HT-29 (cell line): ENCODE measurements at regions not wholly inside any gene's neighbourhood (a gene's known extent, or its start where the extent isn't known, plus 50 kb on each side); places are given as distances from the start of the nearest gene placed in this dataset.
"Not testable (repeated sequence)": the region's sequence is repeated elsewhere in the genome, so short reads cannot be mapped to it uniquely, and the experiment has no call there.

Source experiments
- DNase-seq: peaks from one replicate; pipeline ENCODE4 v3.0.0-alpha.2; 2015; ENCODE audit warnings: low spot score

DNA sequence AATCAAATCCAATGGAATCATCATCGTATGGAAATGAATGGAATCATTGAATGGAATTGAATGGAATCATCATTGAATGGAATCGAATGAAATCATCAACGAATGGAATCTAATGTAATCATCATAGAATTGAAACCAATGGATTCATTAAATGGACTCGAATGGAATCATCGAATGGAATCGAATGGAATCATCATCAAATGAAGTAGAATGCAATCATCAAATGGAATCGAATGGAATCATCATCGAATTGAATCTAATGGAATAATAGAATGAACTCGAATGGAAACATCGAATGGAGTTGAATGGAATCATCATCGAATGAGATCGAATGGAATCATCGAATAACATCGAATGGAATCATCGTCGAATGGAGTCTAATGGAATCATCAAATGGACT is 232.8 kb downstream of the SHCBP1 start:
- peak; percentile 73 for DNase-seq

DNA sequence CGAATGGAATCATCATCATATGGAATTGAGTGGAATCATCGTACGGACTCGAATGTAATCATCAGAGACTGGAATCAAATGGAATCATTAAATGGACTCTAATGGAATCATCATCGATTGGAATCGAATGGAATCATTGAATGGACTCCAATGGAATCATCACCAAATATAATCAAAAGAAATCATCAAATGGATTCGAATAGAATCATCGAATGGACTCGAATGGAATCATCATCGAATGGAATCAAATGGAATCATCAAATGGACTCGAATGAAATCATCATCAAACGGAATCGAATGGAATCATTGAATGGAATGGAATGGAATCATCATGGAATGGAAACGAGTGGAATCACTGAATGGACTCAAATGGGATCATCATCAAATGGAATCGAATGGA is 233.5 kb downstream of the SHCBP1 start:
- not testable (repeated sequence) for DNase-seq

DNA sequence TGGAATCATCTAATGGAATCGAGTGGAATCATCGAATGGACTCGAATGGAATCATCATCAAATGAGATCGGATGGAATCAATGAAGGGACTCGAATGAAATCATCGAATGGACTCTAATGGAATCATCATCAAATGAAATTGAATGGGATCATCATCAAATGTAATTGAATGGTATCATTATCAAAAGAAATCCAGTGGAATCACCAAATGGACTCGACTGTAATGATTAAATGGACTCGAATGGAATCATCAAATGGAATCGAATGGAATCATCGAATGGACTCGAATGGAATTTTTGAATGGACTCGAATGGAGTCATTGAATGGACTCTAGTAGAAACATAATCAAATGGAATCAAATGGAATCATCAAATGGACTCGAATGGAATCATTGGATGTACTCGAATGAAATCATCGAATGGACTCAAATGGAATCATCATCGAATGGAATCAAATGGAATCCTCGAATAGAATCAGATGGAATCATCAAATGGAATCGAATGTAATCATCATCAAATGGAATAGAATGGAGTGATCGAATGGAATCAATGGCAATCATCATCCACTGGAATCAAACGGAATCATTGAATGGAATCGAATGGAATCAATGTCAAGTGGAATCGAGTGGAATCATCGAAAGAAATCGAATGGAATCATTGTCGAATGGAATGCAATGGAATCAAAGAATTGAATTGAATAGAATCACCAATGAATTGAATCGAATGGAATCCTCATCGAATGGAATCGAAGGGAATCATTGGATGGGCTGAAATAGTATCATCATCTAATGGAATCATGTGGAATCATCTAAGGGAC is 234.2 kb downstream of the SHCBP1 start:
- not testable (repeated sequence) for DNase-seq

DNA sequence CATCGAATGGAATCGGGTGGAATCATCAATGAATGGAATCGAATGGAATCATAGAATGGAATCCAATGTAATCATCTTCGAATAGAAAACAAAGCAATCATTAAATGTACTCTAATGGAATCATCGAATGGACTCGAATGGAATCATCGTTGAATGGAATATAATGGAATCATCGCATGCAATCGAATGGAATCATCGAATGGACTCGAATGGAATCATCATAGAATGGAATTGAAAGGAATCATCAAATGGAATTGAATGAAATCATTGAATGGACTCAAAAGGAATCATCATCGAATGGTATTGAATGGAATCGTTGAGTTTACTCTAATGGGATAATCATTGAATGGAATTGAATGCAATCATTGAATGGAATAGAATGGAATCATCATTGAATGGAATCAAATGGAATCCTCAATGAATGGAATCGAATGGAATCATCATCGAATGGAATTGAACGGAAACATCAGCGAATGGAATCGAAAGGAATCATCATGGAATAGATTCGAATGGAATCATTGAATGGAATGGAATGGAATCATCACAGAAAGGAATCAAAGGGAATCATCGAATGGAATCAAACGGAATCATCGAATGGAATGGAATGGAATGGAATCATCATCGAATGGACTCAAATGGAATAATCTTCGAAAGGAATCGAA is 234.9 kb downstream of the SHCBP1 start:
- DNase-seq: peak; percentile 84

DNA sequence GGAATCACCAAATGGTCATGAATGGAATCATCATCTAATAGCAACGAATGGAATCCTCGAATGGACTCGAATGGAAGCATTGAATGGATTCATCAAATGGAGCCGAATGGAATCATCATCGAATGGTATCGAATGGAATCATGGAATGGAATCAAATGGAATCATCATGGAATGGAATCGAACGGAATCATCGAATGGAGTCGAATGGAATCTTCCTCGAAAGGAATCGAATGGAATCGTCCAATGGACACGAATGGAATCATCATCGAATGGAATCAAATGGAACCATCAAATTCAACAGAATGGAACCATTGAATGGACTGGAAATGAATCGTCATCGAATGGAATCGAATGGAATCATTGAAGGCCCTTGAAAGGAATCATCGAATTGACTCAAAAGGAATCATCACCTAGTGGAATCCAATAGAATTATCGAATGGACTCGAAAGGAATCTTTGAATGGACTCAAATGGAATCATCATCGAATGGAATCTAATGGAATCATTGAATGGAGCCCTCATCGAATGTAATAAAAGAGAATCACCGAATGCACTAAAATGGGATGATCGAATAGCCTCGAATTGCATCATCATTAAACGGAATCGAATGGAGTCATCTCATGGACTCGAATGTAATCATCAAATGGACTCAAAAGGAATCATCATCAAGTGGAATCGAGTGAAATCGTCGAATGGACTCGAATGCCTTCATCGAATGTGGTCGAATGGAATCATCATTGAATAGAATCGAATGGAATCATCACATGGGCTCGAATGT is 236.7 kb downstream of the SHCBP1 start:
- DNase-seq: peak; percentile 44

DNA sequence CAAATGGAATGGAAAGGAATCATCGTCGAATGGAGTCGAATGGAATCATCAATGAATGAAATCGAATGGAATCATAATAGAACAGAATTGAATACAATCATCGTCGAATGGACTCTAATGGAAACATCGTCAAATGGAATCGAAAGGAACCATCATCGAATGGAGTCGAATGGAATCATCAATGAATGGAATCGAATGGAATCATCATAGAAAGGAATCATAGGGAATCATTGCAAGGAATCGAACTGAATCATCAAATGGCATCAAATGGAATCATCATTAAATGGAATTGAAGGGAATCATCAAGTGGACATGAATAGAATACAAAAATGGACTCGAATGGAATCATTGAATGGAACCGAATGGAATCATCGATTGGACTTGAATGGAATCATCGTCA is 237.6 kb downstream of the SHCBP1 start:
- DNase-seq: not testable (repeated sequence)

DNA sequence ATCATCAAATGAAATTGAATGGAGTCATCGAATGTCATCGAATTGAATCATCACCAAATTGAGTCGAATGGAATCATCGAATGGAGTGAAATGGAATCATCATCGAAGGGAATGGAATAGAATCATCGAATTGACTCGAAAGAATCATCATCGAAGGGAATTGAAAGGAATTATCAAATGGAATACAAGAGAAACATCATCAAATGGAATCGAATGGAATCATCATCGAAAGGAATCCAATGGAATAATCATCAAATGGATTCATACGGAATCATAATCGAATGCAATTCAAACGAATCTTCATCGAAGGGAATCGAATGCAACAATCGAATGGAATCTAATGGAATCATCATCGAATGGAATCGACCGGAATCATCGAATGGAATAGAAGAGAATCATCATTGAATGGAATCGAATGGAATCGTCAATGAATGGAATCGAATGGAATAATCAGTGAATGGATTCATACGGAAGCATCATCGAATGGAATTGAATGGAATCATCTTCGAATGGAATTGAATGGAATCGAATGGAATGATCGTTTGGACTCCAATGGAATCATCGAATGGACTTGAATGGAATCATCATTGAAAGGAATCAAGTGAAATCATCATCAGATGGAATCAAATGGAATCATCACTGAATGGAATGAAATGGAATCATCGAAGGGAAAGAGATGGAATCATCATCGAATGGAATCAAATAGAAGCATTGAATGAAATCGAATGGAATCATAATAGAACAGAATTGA is 238.2 kb downstream of the SHCBP1 start:
- DNase-seq: peak; percentile 14

DNA sequence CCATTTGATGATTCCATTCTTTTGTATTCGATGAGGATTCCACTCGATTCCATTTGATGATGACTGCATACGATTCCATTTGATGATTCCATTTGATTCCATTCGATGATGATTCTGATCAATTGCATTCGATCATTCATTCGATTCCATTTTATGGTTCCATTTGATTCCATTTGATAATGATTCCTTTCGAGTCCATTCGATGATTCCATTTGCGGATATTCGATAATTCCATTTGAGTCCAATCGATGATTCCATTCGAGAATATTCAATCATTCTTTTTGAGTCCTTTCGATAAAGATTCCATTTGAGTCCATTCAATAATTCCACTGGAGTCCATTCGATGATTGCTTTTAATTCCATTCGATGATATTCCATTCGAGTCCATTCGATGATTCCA is 239.1 kb downstream of the SHCBP1 start:
- not testable (repeated sequence) for DNase-seq

DNA sequence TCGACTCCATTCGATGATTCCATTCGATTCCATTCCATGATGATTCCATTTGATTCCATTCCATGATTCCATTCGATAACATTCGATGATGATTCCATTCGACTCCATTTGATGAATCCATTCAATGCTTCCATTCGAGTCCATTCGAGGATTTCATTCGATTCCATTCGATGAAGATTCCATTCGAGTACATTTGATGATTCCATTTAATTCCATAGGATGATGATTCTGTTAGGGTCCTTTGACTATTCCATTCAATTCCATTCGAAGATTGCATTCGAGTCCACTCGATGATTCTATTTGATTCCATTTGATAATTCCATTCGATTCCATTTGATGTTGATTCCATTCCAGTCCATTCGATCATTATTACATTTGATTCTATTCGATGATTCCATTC is 239.8 kb downstream of the SHCBP1 start:
- DNase-seq: not testable (repeated sequence)
